A673 (cell line): ENCODE measurements at regions not wholly inside any gene's neighbourhood (a gene's known extent, or its start where the extent isn't known, plus 50 kb on each side); places are given as distances from the start of the nearest gene placed in this dataset.

Experiments used
- BruUV-seq: library from RNA; stranded (reverse); fragments of 400-500 nt; replicated peaks from 2 replicates; lab custom pipeline; 2021; lab: Mats Ljungman, UMichigan
- CTCF ChIA-PET: fragments of 300-600 bp; sonication (Branson Sonifier 250); formaldehyde crosslinking; loops from one replicate; lab custom pipeline; 2022; ENCODE audit warnings: antibody characterized with exemption; lab: Charles Lee
- POLR2A ChIA-PET: fragments of 300-600 bp; sonication (Branson Sonifier 250); formaldehyde crosslinking; loops from one replicate; lab custom pipeline; 2022; ENCODE audit warnings: antibody characterized with exemption; ENCODE audit not compliant: low non-redundant PET; lab: Charles Lee
- DNase-seq: peaks from one replicate; pipeline ENCODE4 v3.0.0-alpha.2; 2015; ENCODE audit warnings: low spot score
- H3K27ac ChIP-seq: fragments of 200-600 bp; sonication (generic); 2 replicates; pipeline ENCODE4 v1.5.1; 2016; ENCODE audit warnings: mixed run types, low read depth, mild to moderate bottlenecking, mixed read lengths, antibody characterized with exemption, low read length; ENCODE audit not compliant: poor library complexity, severe bottlenecking
- H3K27me3 ChIP-seq: fragments of 200-600 bp; sonication (generic); replicated peaks from 2 replicates; pipeline ENCODE4 v1.6.1; 2017; ENCODE audit warnings: mixed run types, low read depth, mild to moderate bottlenecking, mixed read lengths, antibody characterized with exemption, low read length; ENCODE audit not compliant: insufficient read depth, poor library complexity
- H3K36me3 ChIP-seq: fragments of 200-600 bp; sonication (generic); 2 replicates; pipeline ENCODE4 v1.6.1; 2016; ENCODE audit warnings: mixed run types, mild to moderate bottlenecking, mixed read lengths, antibody characterized with exemption, low read length; ENCODE audit not compliant: insufficient read depth, poor library complexity, severe bottlenecking
- H3K4me1 ChIP-seq: fragments of 200-600 bp; sonication (generic); 2 replicates; pipeline ENCODE4 v1.6.1; 2017; ENCODE audit warnings: mixed run types, mild to moderate bottlenecking, mixed read lengths, antibody characterized with exemption, low read length; ENCODE audit not compliant: insufficient read depth, poor library complexity, severe bottlenecking
- H3K4me3 ChIP-seq: fragments of 200-600 bp; sonication (generic); 2 replicates; pipeline ENCODE4 v1.5.1; 2016; ENCODE audit warnings: low read depth, mixed run types, mild to moderate bottlenecking, mixed read lengths, low read length; ENCODE audit not compliant: poor library complexity, severe bottlenecking
- H3K9me3 ChIP-seq: fragments of 200-600 bp; sonication (generic); 2 replicates; pipeline ENCODE4 v1.6.1; 2016; ENCODE audit warnings: mixed run types, low read depth, mild to moderate bottlenecking, mixed read lengths, antibody characterized with exemption, low read length; ENCODE audit not compliant: poor library complexity, severe bottlenecking
- EZH2 ChIP-seq: fragments of 200-600 bp; sonication (generic); IDR thresholded peaks from 2 replicates; pipeline ENCODE4 v1.6.1; 2017; ENCODE audit warnings: borderline replicate concordance, low read depth, mild to moderate bottlenecking, mixed read lengths, antibody characterized with exemption, low read length; ENCODE audit not compliant: poor library complexity, severe bottlenecking
- intact Hi-C: fragments of 100-400 bp; cut with micrococcal nuclease; formaldehyde crosslinking; loops from one replicate; pipeline ENCODE4 v1.10.0; 2022; ENCODE audit not compliant: unreplicated experiment
- TF ChIP-seq, protein P1 (sequence below): fragments of 300-800, 200-600 bp; sonication (generic); conservative IDR thresholded peaks from 2 replicates; pipeline ENCODE4 v1.5.1; 2017; ENCODE audit warnings: low read depth, mild to moderate bottlenecking, antibody characterized with exemption, low read length, moderate library complexity, mixed read lengths

GRCh38 chr12:127555071-127555470, 711.9 kb upstream of the TMEM132C start:
- no peak overlapping the region for H3K27ac ChIP-seq

DNA sequence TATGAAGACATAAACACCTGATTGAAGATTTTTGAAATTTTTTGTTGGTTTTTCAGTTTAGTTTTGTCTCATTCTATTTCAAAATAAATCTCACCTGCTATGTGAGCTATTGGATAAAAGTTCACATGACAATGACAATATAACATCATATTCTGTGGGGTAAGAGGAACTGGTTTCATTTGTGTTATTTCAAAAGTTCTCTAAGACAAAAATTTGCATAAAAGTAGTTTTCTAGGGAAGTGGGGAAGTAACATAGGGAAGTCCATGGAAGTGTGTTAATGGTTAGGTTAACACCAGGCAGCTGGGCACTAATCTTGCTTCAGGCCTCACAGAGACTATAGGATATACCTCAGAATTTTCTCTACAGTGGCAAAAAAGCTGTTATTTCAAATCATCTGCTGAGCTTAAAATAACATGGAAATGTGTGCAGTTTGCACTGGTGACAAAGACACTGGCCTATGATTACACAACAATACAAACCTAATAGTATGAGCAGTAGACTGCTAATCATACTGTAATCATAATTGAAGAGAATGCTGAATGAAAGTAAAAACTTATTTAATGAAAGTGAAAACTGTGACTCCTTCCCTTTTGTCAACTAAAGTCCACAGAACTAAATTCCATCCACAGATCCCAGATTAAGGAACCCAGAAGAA, 710.6 kb upstream of the TMEM132C start:
- no peak for TF ChIP-seq EZH2
- TF ChIP-seq, protein P1, sequence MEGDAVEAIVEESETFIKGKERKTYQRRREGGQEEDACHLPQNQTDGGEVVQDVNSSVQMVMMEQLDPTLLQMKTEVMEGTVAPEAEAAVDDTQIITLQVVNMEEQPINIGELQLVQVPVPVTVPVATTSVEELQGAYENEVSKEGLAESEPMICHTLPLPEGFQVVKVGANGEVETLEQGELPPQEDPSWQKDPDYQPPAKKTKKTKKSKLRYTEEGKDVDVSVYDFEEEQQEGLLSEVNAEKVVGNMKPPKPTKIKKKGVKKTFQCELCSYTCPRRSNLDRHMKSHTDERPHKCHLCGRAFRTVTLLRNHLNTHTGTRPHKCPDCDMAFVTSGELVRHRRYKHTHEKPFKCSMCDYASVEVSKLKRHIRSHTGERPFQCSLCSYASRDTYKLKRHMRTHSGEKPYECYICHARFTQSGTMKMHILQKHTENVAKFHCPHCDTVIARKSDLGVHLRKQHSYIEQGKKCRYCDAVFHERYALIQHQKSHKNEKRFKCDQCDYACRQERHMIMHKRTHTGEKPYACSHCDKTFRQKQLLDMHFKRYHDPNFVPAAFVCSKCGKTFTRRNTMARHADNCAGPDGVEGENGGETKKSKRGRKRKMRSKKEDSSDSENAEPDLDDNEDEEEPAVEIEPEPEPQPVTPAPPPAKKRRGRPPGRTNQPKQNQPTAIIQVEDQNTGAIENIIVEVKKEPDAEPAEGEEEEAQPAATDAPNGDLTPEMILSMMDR, result no peak
- H3K4me1 ChIP-seq, result no peaks in the 10 kb centered on the region
- DNase-seq, result no peak
- H3K4me3 ChIP-seq, result no peak overlapping the region
- H3K27me3 ChIP-seq, result no peaks in the 10 kb centered on the region
- H3K9me3 ChIP-seq, result no peaks in the 10 kb centered on the region
- no peak overlapping the region for H3K27ac ChIP-seq
- BruUV-seq, result no TSS peak
- H3K36me3 ChIP-seq, result no peaks in the 10 kb centered on the region
- intact Hi-C loops, result no loop called here
- POLR2A ChIA-PET, result no interaction called here
- CTCF ChIA-PET, result no interaction called here

More at GRCh38 chr12:127555071-127555470, 711.9 kb upstream of the TMEM132C start:
- TF ChIP-seq EZH2, result no peak
- TF ChIP-seq, protein P1, result no peak
- Histone ChIP-seq H3K9me3 (no peaks in the 10 kb centered on the region), H3K36me3 (no peaks in the 10 kb centered on the region), H3K4me1 (no peaks in the 10 kb centered on the region), H3K27me3 (no peaks in the 10 kb centered on the region), H3K4me3 (no peak overlapping the region)
- ChIA-PET CTCF (no interaction called here), POLR2A (no interaction called here)
- DNase-seq, result no peak
- intact Hi-C loops, result no loop called here
- BruUV-seq, result no TSS peak

DNA sequence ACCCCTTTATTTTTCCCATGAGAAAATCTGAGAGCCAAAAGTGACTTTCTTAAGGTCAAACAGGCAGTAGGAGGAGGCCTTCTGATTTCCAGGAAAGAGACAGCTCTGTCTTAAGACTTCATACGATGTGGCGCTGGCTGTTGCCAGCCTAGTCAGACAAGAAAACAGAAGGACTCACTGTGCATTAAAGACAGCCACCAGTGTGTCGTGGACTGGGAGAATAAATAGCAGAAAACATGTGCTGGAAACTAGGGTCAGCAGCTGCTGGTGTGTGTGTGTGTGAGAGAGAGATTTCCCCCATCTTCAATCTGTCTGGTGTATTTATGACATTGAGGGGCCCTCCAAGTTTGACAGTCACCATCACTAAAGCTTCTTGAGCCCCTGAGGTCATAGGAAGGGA, 708.6 kb upstream of the TMEM132C start:
- POLR2A ChIA-PET, result no interaction called here
- no peak for TF ChIP-seq EZH2
- TF ChIP-seq, protein P1, result no peak
- CTCF ChIA-PET, result no interaction called here
- Histone ChIP-seq H3K36me3 (no peaks in the 10 kb centered on the region), H3K27ac (no peak overlapping the region), H3K9me3 (no peaks in the 10 kb centered on the region), H3K27me3 (no peaks in the 10 kb centered on the region), H3K4me1 (no peaks in the 10 kb centered on the region), H3K4me3 (no peak overlapping the region)
- DNase-seq, result no peak
- intact Hi-C loops, result no loop called here
- no TSS peak for BruUV-seq
